Tibial nerve (tissue), 4 donors: ENCODE measurements at regions not wholly inside any gene's neighbourhood (a gene's known extent, or its start where the extent isn't known, plus 50 kb on each side); places are given as distances from the start of the nearest gene placed in this dataset.
A peak's percentile ranks its signal among the peaks of the same experiment; 100 is the strongest.

Experiments
- DNase-seq, 2 donors: peaks; one replicate each; pipeline ENCODE4 v3.0.0-alpha.2; 2019; ENCODE audit warnings: low spot score in 2 of 2
- H3K27ac ChIP-seq, 4 donors: fragments of 200-600 bp; sonication (generic) in 3 of 4; one replicate each; pipeline ENCODE4 v1.5.1; 2017 to 2019; ENCODE audit warnings: mild to moderate bottlenecking in 1 of 4
- H3K27me3 ChIP-seq, 2 donors: fragments of 200-600 bp; sonication (generic) in 1 of 2; one replicate each; pipeline versions ENCODE4 v1.5.1 to v1.6.0; 2017 to 2019
- H3K36me3 ChIP-seq, 3 donors: fragments of 200-600 bp; sonication (generic); one replicate each; pipeline ENCODE4 v1.5.1; 2018 to 2019
- H3K4me1 ChIP-seq, 4 donors: fragments of 200-600 bp; sonication (generic) in 3 of 4; one replicate each; pipeline ENCODE4 v1.5.1; 2017 to 2019
- H3K4me3 ChIP-seq, 4 donors: fragments of 200-600 bp; sonication (generic) in 3 of 4; one replicate each; pipeline ENCODE4 v1.5.1; 2017 to 2019; ENCODE audit warnings: mild to moderate bottlenecking in 1 of 4, moderate library complexity in 1 of 4
- H3K9me3 ChIP-seq, 4 donors: fragments of 200-600 bp; sonication (generic) in 3 of 4; one replicate each; pipeline ENCODE4 v1.5.1; 2017 to 2019
- EP300 ChIP-seq, 2 donors: sonication (generic); formaldehyde crosslinking; IDR thresholded peaks; one replicate each; pipeline ENCODE4 v1.6.1; 2017; ENCODE audit warnings: antibody characterized with exemption in 2 of 2, mild to moderate bottlenecking in 1 of 2
- POLR2A ChIP-seq, 2 donors: fragments of 450-650 bp; IDR thresholded peaks; one replicate each; pipeline ENCODE4 v1.6.1; 2017; ENCODE audit warnings: antibody characterized with exemption in 2 of 2, mild to moderate bottlenecking in 2 of 2, moderate library complexity in 2 of 2
- WGBS, 2 donors: methylation state at CpG; one replicate each; pipeline ENCODE4 v1.1.5; 2018; 5-methylcytosine and 5-hydroxymethylcytosine counted together
- TF ChIP-seq, protein P1 (sequence below), 5 experiments: fragments of 200-600 bp in 3 of 5; fragments of 450-650 bp in 2 of 5; sonication (generic) in 3 of 5; IDR thresholded peaks; one replicate each; pipeline ENCODE4 v1.5.1; 2016 to 2019; ENCODE audit warnings: antibody characterized with exemption in 5 of 5, mild to moderate bottlenecking in 3 of 5, moderate library complexity in 2 of 5

GRCh38 chr2:187988348-187988747, 303.3 kb upstream of the GULP1 start:
- Histone ChIP-seq H3K4me3 (no peak overlapping the region), H3K4me1 (peaks cover 0 to 17% (median 0%) of the 10 kb centered on the region in 4 donors), H3K27me3 (no peaks in the 10 kb centered on the region), H3K9me3 (no peaks in the 10 kb centered on the region), H3K27ac (no peak overlapping the region), H3K36me3 (no peaks in the 10 kb centered on the region)
- WGBS, 2 donors, result 79 to 83% methylated on average over 6 of the region's 6 CpGs
- DNase-seq, result no peak
- TF ChIP-seq POLR2A (IDR thresholded peaks at IDR 0.05) (no peak), EP300 (IDR thresholded peaks at IDR 0.05) (no peak)
- TF ChIP-seq, protein P1, sequence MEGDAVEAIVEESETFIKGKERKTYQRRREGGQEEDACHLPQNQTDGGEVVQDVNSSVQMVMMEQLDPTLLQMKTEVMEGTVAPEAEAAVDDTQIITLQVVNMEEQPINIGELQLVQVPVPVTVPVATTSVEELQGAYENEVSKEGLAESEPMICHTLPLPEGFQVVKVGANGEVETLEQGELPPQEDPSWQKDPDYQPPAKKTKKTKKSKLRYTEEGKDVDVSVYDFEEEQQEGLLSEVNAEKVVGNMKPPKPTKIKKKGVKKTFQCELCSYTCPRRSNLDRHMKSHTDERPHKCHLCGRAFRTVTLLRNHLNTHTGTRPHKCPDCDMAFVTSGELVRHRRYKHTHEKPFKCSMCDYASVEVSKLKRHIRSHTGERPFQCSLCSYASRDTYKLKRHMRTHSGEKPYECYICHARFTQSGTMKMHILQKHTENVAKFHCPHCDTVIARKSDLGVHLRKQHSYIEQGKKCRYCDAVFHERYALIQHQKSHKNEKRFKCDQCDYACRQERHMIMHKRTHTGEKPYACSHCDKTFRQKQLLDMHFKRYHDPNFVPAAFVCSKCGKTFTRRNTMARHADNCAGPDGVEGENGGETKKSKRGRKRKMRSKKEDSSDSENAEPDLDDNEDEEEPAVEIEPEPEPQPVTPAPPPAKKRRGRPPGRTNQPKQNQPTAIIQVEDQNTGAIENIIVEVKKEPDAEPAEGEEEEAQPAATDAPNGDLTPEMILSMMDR (IDR thresholded peaks at IDR 0.05), result no peak

GRCh38 chr2:187989925-187990623, 301.6 kb upstream of the GULP1 start:
- H3K27ac ChIP-seq, result no peak overlapping the region
- H3K4me3 ChIP-seq, result no peak overlapping the region
- peaks cover 0 to 22% (median 0%) of the 10 kb centered on the region in 4 donors for H3K4me1 ChIP-seq
- no peaks in the 10 kb centered on the region for H3K9me3 ChIP-seq
- H3K27me3 ChIP-seq, result no peaks in the 10 kb centered on the region
- DNase-seq, result no peak
- TF ChIP-seq POLR2A (IDR thresholded peaks at IDR 0.05) (no peak), EP300 (IDR thresholded peaks at IDR 0.05) (no peak)
- TF ChIP-seq, protein P1 (IDR thresholded peaks at IDR 0.05), result no peak
- 88 to 89% methylated on average over 2 of the region's 2 CpGs for WGBS, 2 donors
- no peaks in the 10 kb centered on the region for H3K36me3 ChIP-seq

DNA sequence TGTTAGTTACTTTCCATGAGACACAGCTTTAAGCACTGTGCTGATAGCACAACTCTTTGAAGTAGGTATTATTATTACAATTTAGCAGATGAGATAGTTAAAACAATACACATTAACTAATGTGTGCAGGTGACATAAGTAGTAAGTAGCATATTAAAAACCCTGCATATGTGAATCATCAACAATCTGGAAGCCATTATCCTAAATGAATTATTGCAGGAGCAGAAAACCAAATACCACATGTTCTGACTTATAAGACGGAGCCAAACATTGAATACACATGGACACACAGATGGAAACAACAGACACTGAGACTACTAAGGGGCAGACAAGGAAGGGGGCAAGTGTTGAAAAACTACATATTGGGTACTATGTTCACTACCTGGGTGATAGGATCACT, 300.3 kb upstream of the GULP1 start:
- 82 to 96% methylated on average over 1 of the region's 1 CpG for WGBS, 2 donors
- Histone ChIP-seq H3K27me3 (no peaks in the 10 kb centered on the region), H3K9me3 (no peaks in the 10 kb centered on the region), H3K27ac (no peak overlapping the region), H3K36me3 (no peaks in the 10 kb centered on the region), H3K4me1 (peaks cover 0 to 22% (median 0%) of the 10 kb centered on the region in 4 donors), H3K4me3 (no peak overlapping the region)
- DNase-seq, result no peak
- TF ChIP-seq, protein P1 (IDR thresholded peaks at IDR 0.05), result no peak
- TF ChIP-seq EP300 (IDR thresholded peaks at IDR 0.05) (no peak), POLR2A (IDR thresholded peaks at IDR 0.05) (no peak)

GRCh38 chr2:187994464-187995331, 297.0 kb upstream of the GULP1 start:
- 77 to 80% methylated on average over 5 of the region's 5 CpGs for WGBS, 2 donors
- TF ChIP-seq POLR2A (IDR thresholded peaks at IDR 0.05) (no peak), EP300 (IDR thresholded peaks at IDR 0.05) (no peak)
- TF ChIP-seq, protein P1 (IDR thresholded peaks at IDR 0.05), result no peak
- peak overlapping the region in 1 of 4 donors; percentile 13 for H3K27ac ChIP-seq
- no peaks in the 10 kb centered on the region for H3K27me3 ChIP-seq
- H3K9me3 ChIP-seq, result no peaks in the 10 kb centered on the region
- H3K4me3 ChIP-seq, result no peak overlapping the region
- H3K4me1 ChIP-seq, result peaks cover 0 to 22% (median 0%) of the 10 kb centered on the region in 4 donors
- H3K36me3 ChIP-seq, result no peaks in the 10 kb centered on the region
- peak in 1 of 2 donors; percentile 10 for DNase-seq

GRCh38 chr2:187995556-187995955, 296.1 kb upstream of the GULP1 start:
- WGBS, 2 donors, result 90% methylated on average over 6 of the region's 6 CpGs
- no peaks in the 10 kb centered on the region for H3K36me3 ChIP-seq

More at GRCh38 chr2:187995556-187995955, 296.1 kb upstream of the GULP1 start:
- DNase-seq, result no peak
- Histone ChIP-seq H3K4me1 (peaks cover 0 to 22% (median 0%) of the 10 kb centered on the region in 4 donors), H3K27me3 (no peaks in the 10 kb centered on the region), H3K4me3 (no peak overlapping the region), H3K9me3 (no peaks in the 10 kb centered on the region), H3K27ac (no peak overlapping the region)
- TF ChIP-seq, protein P1 (IDR thresholded peaks at IDR 0.05), result no peak
- TF ChIP-seq EP300 (IDR thresholded peaks at IDR 0.05) (no peak), POLR2A (IDR thresholded peaks at IDR 0.05) (no peak)
